ENCODE measurements at regions not wholly inside any gene's neighbourhood (a gene's known extent, or its start where the extent isn't known, plus 50 kb on each side); places are given as distances from the start of the nearest gene placed in this dataset.

- no peaks in the 10 kb centered on the region for H3K9me2 ChIP-seq (ENCODE audit: insufficient read depth, low read length)
- no peak overlapping the region for H3K4me3 ChIP-seq (ENCODE audit: low read length)
- H3K4me2 ChIP-seq (ENCODE audit: low read length), result no peak overlapping the region
- no peaks in the 10 kb centered on the region for H3K27me3 ChIP-seq (ENCODE audit: insufficient read depth, low read depth, low read length)
- H3K9me3 ChIP-seq (ENCODE audit: low read length), result no peaks in the 10 kb centered on the region
- TF ChIP-seq EZH2 (IDR thresholded peaks at IDR 0.05; ENCODE audit: borderline replicate concordance, insufficient read depth, low read length, poor library complexity, severe bottlenecking) (no peak), REST (IDR thresholded peaks at IDR 0.05; ENCODE audit: borderline replicate concordance) (no peak), RAD21 (conservative IDR thresholded peaks at IDR 0.05) (no peak), MXI1 (conservative IDR thresholded peaks at IDR 0.05; ENCODE audit: poor library complexity, severe bottlenecking) (no peak), TAF1 (IDR thresholded peaks at IDR 0.05; ENCODE audit: low read depth) (no peak), POLR2AphosphoS5 (IDR thresholded peaks at IDR 0.05) (no peak), CTCF (IDR thresholded peaks at IDR 0.05; ENCODE audit: poor library complexity, severe bottlenecking) (no peak), EP300 (conservative IDR thresholded peaks at IDR 0.05; ENCODE audit: poor library complexity, severe bottlenecking) (no peak), SMC3 (conservative IDR thresholded peaks at IDR 0.05; ENCODE audit: poor library complexity) (no peak)
- no peak overlapping the region for H2AFZ ChIP-seq (ENCODE audit: low read depth, low read length)
- H3K27ac ChIP-seq (ENCODE audit: low read length), result no peak overlapping the region
- H4K20me1 ChIP-seq (ENCODE audit: insufficient read depth), result no peaks in the 10 kb centered on the region
- H3F3A ChIP-seq (ENCODE audit: insufficient read depth, low read length, poor library complexity, severe bottlenecking), result no peaks in the 10 kb centered on the region
- no peak overlapping the region for H3K9ac ChIP-seq (ENCODE audit: low read length)
- H3K36me3 ChIP-seq (ENCODE audit: insufficient read depth, low read length), result no peaks in the 10 kb centered on the region
- H3K79me2 ChIP-seq (replicated peaks; ENCODE audit: insufficient read depth, low read length), result no peaks in the 10 kb centered on the region
Observed at GRCh38 chr2:180481998-180482397, 474.9 kb upstream of the CWC22 start.

GRCh38 chr2:180478883-180479282 is 471.8 kb upstream of the CWC22 start:
- H3K27me3 ChIP-seq (ENCODE audit: insufficient read depth, low read depth, low read length), result no peaks in the 10 kb centered on the region
- H3K79me2 ChIP-seq (replicated peaks; ENCODE audit: insufficient read depth, low read length), result no peaks in the 10 kb centered on the region
- H3K9me3 ChIP-seq (ENCODE audit: low read length), result no peaks in the 10 kb centered on the region
- no peak overlapping the region for H3K4me2 ChIP-seq (ENCODE audit: low read length)
- H3K9ac ChIP-seq (ENCODE audit: low read length), result no peak overlapping the region
- no peaks in the 10 kb centered on the region for H3K36me3 ChIP-seq (ENCODE audit: insufficient read depth, low read length)
- no peaks in the 10 kb centered on the region for H3K9me2 ChIP-seq (ENCODE audit: insufficient read depth, low read length)
- no peaks in the 10 kb centered on the region for H4K20me1 ChIP-seq (ENCODE audit: insufficient read depth)
- H2AFZ ChIP-seq (ENCODE audit: low read depth, low read length), result no peak overlapping the region
- H3F3A ChIP-seq (ENCODE audit: insufficient read depth, low read length, poor library complexity, severe bottlenecking), result no peaks in the 10 kb centered on the region
- no peak for TF ChIP-seq SMC3 (conservative IDR thresholded peaks at IDR 0.05; ENCODE audit: poor library complexity)
- TF ChIP-seq TAF1 (IDR thresholded peaks at IDR 0.05; ENCODE audit: low read depth), result no peak
- TF ChIP-seq EP300 (conservative IDR thresholded peaks at IDR 0.05; ENCODE audit: poor library complexity, severe bottlenecking), result no peak
- no peak for TF ChIP-seq POLR2AphosphoS5 (IDR thresholded peaks at IDR 0.05)
- TF ChIP-seq REST (IDR thresholded peaks at IDR 0.05; ENCODE audit: borderline replicate concordance), result no peak
- no peak for TF ChIP-seq EZH2 (IDR thresholded peaks at IDR 0.05; ENCODE audit: borderline replicate concordance, insufficient read depth, low read length, poor library complexity, severe bottlenecking)
- no peak for TF ChIP-seq MXI1 (conservative IDR thresholded peaks at IDR 0.05; ENCODE audit: poor library complexity, severe bottlenecking)
- no peak for TF ChIP-seq CTCF (IDR thresholded peaks at IDR 0.05; ENCODE audit: poor library complexity, severe bottlenecking)
- no peak for TF ChIP-seq RAD21 (conservative IDR thresholded peaks at IDR 0.05)
- H3K4me3 ChIP-seq (ENCODE audit: low read length), result no peak overlapping the region
- H3K27ac ChIP-seq (ENCODE audit: low read length), result no peak overlapping the region

Measured in neural cell (in vitro differentiated cells).